K562 (cell line): ENCODE measurements at regions not wholly inside any gene's neighbourhood (a gene's known extent, or its start where the extent isn't known, plus 50 kb on each side); places are given as distances from the start of the nearest gene placed in this dataset.

Experiments used
- ATAC-seq: fragments of 200-7000 bp; cut with Tn5 transposase; 3 replicates; pipeline ENCODE4 v1.9.1; 2020; ENCODE audit warnings: moderate library complexity
- BruUV-seq: library from RNA; stranded (reverse); fragments of 400-500 nt; replicated peaks from 2 replicates; lab custom pipeline; 2021; lab: Mats Ljungman, UMichigan
- CTCF ChIA-PET: fragments of 300-600 bp; formaldehyde crosslinking; extraction: SDS; loops from one replicate; lab custom pipeline; 2021; ENCODE audit warnings: low intra/inter-chr PET ratio; lab: Yijun Ruan, JAX
- POLR2A ChIA-PET: fragments of 300-600, 350-650 bp; sonication (Branson Sonifier 250); formaldehyde crosslinking; extraction: SDS; loops from one replicate; lab custom pipeline; 2021; ENCODE audit warnings: antibody characterized with exemption, inconsistent platforms; lab: Yijun Ruan, JAX
- DNase-seq, 4 experiments: peaks; one replicate each; pipeline versions ENCODE4 v3.0.0 to v3.0.0-alpha.2; 2011 to 2018; ENCODE audit warnings: low spot score in 3 of 4, mixed read lengths in 3 of 4; ENCODE audit errors: extremely low read depth in 1 of 4
- FAIRE-seq: peaks from 2 replicates; lab custom pipeline; 2011; peaks lifted over from hg19 to GRCh38; lab: Jason Lieb, UNC
- H2AFZ ChIP-seq: 2 replicates; pipeline ENCODE4 v1.6.0; 2011; ENCODE audit warnings: low read depth, low read length, control low read depth, inconsistent platforms
- H3K27ac ChIP-seq: fragments of 200-600 bp; 3 replicates; pipeline ENCODE4 v1.8.0; 2011; ENCODE audit warnings: low read depth, mild to moderate bottlenecking, control low read depth, inconsistent platforms, low read length, moderate library complexity, mixed read lengths; ENCODE audit errors: extremely low read depth
- H3K27me3 ChIP-seq, 2 experiments: fragments of 300-600 bp in 1 of 2; 2 replicates in 1 of 2; 3 replicates in 1 of 2; pipeline versions ENCODE4 v1.6.0 to v1.8.0; 2011; ENCODE audit warnings: inconsistent platforms in 2 of 2, low read length in 2 of 2, mild to moderate bottlenecking in 1 of 2, mixed read lengths in 1 of 2, moderate library complexity in 1 of 2; ENCODE audit not compliant: control insufficient read depth in 2 of 2, insufficient read depth in 2 of 2
- H3K36me3 ChIP-seq: fragments of 300-600 bp; 3 replicates; pipeline ENCODE4 v1.8.0; 2011; ENCODE audit warnings: mild to moderate bottlenecking, low read length, inconsistent platforms; ENCODE audit not compliant: control insufficient read depth, insufficient read depth
- H3K4me1 ChIP-seq, 2 experiments: fragments of 200-600 bp in 1 of 2; replicated peaks in 1 of 2; 2 replicates in 1 of 2; 3 replicates in 1 of 2; pipeline versions ENCODE4 v1.5.1 to v1.8.0; 2011; ENCODE audit warnings: inconsistent platforms in 2 of 2, low read length in 2 of 2, mild to moderate bottlenecking in 1 of 2, mixed read lengths in 1 of 2, moderate library complexity in 1 of 2; ENCODE audit not compliant: control insufficient read depth in 2 of 2, insufficient read depth in 2 of 2
- H3K4me2 ChIP-seq: 2 replicates; pipeline ENCODE4 v1.6.1; 2011; ENCODE audit warnings: low read length, control low read depth, inconsistent platforms, mixed read lengths; ENCODE audit not compliant: insufficient read depth
- H3K4me3 ChIP-seq: fragments of 200-600 bp; sonication (generic), shearing (Covaris generic); 2 replicates; pipeline ENCODE4 v1.5.1; 2016; ENCODE audit warnings: control low read depth, inconsistent platforms
- H3K79me2 ChIP-seq: fragments of 200-600 bp; 3 replicates; pipeline ENCODE4 v1.8.0; 2011; ENCODE audit warnings: low read length, inconsistent platforms; ENCODE audit not compliant: control insufficient read depth, insufficient read depth
- H3K9ac ChIP-seq, 2 experiments: 2 replicates each; pipeline versions ENCODE4 v1.6.0 to v1.6.1; 2011; ENCODE audit warnings: low read depth in 2 of 2, low read length in 2 of 2, control low read depth in 1 of 2, inconsistent platforms in 1 of 2, mild to moderate bottlenecking in 1 of 2, mixed read lengths in 1 of 2; ENCODE audit not compliant: insufficient read depth in 1 of 2
- H3K9me1 ChIP-seq: one replicate; pipeline ENCODE4 v1.6.0; 2011; ENCODE audit warnings: inconsistent platforms, mild to moderate bottlenecking, low read length, moderate library complexity; ENCODE audit not compliant: control insufficient read depth, insufficient read depth
- H3K9me3 ChIP-seq: replicated peaks from 2 replicates; pipeline ENCODE4 v1.5.1; 2011; ENCODE audit warnings: low read depth, low read length, inconsistent platforms; ENCODE audit not compliant: control insufficient read depth, insufficient read depth
- H4K20me1 ChIP-seq: replicated peaks from 2 replicates; pipeline ENCODE4 v1.6.1; 2011; ENCODE audit warnings: low read length, inconsistent platforms, mixed read lengths; ENCODE audit not compliant: control insufficient read depth, insufficient read depth
- CEBPB ChIP-seq: fragments of 450-650 bp; IDR thresholded peaks from 2 replicates; pipeline ENCODE4 v1.6.1; 2016; ENCODE audit warnings: missing genetic modification characterization, missing compliant biosample characterization
- TSC22D4 ChIP-seq: fragments of 450-650 bp; IDR thresholded peaks from 2 replicates; pipeline ENCODE4 v1.6.1; 2016; ENCODE audit warnings: missing genetic modification characterization, missing biosample characterization, control low read depth
- WGBS: fragments of 100-300 bp; shearing (Covaris generic); methylation state at CpG from one replicate; pipeline ENCODE4 v1.1.6; 2016; ENCODE audit warnings: low coverage, mixed read lengths; ENCODE audit not compliant: insufficient coverage; ENCODE audit errors: missing lambda C conversion rate; 5-methylcytosine and 5-hydroxymethylcytosine counted together
- in situ Hi-C: fragments of 300-500 bp; cut with MboI; formaldehyde crosslinking; loops from 4 replicates; pipeline ENCODE4 v1.15.0; 2018; ENCODE audit warnings: inconsistent platforms, mixed read lengths
- intact Hi-C: fragments of 100-400 bp; cut with micrococcal nuclease; formaldehyde crosslinking; loops from 2 replicates; pipeline ENCODE4 v1.14.2; 2022
- TF ChIP-seq, protein P1 (sequence below): sonication (generic); formaldehyde crosslinking; IDR thresholded peaks from 2 replicates; pipeline ENCODE4 v1.8.0; 2023; ENCODE audit warnings: mild to moderate bottlenecking, missing genetic modification reagents
- TF ChIP-seq, protein P2 (sequence below), 2 experiments: IDR thresholded peaks; 2 replicates each; pipeline ENCODE4 v1.6.1; 2012; ENCODE audit warnings: improper control_type of control experiment in 2 of 2, low read depth in 2 of 2, low read length in 2 of 2, borderline replicate concordance in 1 of 2

DNA sequence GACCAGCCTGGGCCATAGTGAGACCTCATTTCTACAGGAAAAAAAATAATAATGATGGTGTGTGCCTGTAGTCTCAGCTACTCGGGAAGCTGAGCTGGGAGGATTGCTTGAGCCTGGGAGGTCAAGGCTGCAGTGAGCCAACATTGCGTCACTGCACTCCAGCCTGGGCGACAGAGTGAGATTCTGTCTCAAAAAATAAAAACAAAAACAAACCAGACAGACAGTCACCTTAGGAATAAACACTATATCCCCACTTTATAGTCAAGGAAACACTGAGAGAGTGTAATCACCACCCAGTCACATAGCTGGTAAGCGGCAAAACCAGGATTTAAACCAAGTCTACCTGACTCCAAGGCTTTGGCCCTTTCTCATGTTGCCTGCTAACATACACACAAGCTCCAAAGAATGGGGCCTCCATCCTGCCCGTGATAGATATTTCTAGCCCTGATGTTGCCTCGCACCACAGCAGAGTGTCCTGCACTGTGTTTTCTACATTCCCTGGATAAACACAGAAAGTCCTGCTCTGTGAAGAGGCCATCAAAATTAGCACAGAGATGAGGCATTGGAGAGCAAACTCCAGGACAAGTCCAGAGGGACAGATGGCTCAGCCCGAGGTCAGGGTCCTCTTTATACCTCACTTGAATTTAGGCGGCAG lies 66.1 kb upstream of the SMURF2 start:
- no peaks in the 10 kb centered on the region for H3K36me3 ChIP-seq
- BruUV-seq, result no TSS peak
- H3K4me1 ChIP-seq, result peaks cover 2 to 4% of the 10 kb centered on the region in 2 experiments; a peak in 1 of 5 replicates
- intact Hi-C loops, result no loop called here
- DNase-seq, result no peak
- no peak overlapping the region for H3K27ac ChIP-seq
- H4K20me1 ChIP-seq, result no peaks in the 10 kb centered on the region
- no peaks in the 10 kb centered on the region for H3K9me1 ChIP-seq
- no peaks in the 10 kb centered on the region for H3K9me3 ChIP-seq
- no peak for FAIRE-seq
- no peak for ATAC-seq
- no peak overlapping the region for H3K4me3 ChIP-seq
- POLR2A ChIA-PET, result interaction anchor here (0.6 kb wide), 1 partner anchor 189 kb away, joined by 3 read pairs; no protein-coding TSS in a partner anchor
- H3K27me3 ChIP-seq, result peaks cover 0 to 5% of the 10 kb centered on the region in 2 experiments; a peak in 2 of 5 replicates
- no peak overlapping the region for H3K9ac ChIP-seq
- no peak overlapping the region for H3K4me2 ChIP-seq
- CTCF ChIA-PET, result interaction anchor here (0.6 kb wide), 1 partner anchor 8 kb away, joined by 4 read pairs; no protein-coding TSS in a partner anchor
- no peaks in the 10 kb centered on the region for H3K79me2 ChIP-seq
- in situ Hi-C loops, result no loop called here
- TF ChIP-seq, protein P1, sequence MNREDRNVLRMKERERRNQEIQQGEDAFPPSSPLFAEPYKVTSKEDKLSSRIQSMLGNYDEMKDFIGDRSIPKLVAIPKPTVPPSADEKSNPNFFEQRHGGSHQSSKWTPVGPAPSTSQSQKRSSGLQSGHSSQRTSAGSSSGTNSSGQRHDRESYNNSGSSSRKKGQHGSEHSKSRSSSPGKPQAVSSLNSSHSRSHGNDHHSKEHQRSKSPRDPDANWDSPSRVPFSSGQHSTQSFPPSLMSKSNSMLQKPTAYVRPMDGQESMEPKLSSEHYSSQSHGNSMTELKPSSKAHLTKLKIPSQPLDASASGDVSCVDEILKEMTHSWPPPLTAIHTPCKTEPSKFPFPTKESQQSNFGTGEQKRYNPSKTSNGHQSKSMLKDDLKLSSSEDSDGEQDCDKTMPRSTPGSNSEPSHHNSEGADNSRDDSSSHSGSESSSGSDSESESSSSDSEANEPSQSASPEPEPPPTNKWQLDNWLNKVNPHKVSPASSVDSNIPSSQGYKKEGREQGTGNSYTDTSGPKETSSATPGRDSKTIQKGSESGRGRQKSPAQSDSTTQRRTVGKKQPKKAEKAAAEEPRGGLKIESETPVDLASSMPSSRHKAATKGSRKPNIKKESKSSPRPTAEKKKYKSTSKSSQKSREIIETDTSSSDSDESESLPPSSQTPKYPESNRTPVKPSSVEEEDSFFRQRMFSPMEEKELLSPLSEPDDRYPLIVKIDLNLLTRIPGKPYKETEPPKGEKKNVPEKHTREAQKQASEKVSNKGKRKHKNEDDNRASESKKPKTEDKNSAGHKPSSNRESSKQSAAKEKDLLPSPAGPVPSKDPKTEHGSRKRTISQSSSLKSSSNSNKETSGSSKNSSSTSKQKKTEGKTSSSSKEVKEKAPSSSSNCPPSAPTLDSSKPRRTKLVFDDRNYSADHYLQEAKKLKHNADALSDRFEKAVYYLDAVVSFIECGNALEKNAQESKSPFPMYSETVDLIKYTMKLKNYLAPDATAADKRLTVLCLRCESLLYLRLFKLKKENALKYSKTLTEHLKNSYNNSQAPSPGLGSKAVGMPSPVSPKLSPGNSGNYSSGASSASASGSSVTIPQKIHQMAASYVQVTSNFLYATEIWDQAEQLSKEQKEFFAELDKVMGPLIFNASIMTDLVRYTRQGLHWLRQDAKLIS, result no peak
- TF ChIP-seq CEBPB (tag), result peak; percentile 28; the same call in 1 of the 2 replicates
- no peak for TF ChIP-seq TSC22D4
- TF ChIP-seq, protein P2, sequence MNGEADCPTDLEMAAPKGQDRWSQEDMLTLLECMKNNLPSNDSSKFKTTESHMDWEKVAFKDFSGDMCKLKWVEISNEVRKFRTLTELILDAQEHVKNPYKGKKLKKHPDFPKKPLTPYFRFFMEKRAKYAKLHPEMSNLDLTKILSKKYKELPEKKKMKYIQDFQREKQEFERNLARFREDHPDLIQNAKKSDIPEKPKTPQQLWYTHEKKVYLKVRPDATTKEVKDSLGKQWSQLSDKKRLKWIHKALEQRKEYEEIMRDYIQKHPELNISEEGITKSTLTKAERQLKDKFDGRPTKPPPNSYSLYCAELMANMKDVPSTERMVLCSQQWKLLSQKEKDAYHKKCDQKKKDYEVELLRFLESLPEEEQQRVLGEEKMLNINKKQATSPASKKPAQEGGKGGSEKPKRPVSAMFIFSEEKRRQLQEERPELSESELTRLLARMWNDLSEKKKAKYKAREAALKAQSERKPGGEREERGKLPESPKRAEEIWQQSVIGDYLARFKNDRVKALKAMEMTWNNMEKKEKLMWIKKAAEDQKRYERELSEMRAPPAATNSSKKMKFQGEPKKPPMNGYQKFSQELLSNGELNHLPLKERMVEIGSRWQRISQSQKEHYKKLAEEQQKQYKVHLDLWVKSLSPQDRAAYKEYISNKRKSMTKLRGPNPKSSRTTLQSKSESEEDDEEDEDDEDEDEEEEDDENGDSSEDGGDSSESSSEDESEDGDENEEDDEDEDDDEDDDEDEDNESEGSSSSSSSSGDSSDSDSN (IDR thresholded peaks at IDR 0.05; ENCODE audit: borderline replicate concordance in 1 of 2, low read depth in 2 of 2, low read length in 2 of 2), result no peak
- H2AFZ ChIP-seq, result no peak overlapping the region
- WGBS, result 43% methylated on average over 8 of the region's 8 CpGs
